ENCODE measurements at regions not wholly inside any gene's neighbourhood (a gene's known extent, or its start where the extent isn't known, plus 50 kb on each side); places are given as distances from the start of the nearest gene placed in this dataset.

DNA sequence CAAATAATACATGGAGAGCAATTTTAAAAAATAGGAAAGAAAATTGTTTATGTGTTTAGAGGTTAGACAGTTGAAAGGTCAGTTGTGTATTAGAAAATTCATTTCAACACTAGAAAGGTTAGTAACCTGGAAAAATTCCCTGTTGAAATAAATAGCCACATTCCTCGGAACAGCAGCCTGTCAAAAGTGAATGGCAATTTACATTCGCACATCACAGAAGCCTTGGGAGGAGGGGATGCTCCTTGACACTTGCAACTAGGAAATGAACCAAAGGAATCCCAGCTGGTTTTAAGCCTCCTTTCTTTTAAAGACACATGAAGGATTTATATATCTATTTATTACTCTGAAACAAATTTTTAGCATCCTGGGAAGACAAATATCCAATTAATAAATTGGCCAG lies 653.5 kb upstream of the LRRTM4 start:
- H3K36me3 Mint-ChIP-seq (ENCODE audit: low read depth): no peaks in the 10 kb centered on the region
- H3K9me3 Mint-ChIP-seq: peaks cover 6% of the 10 kb centered on the region
- H3K27ac Mint-ChIP-seq: no peak overlapping the region
- H3K27me3 Mint-ChIP-seq (ENCODE audit: low read depth): no peaks in the 10 kb centered on the region
- TF ChIP-seq CTCF (IDR thresholded peaks at IDR 0.05; ENCODE audit: unreplicated experiment in 3 of 3): no peak
- H3K4me1 Mint-ChIP-seq: peaks cover 9% of the 10 kb centered on the region
- no peak overlapping the region for H3K4me3 Mint-ChIP-seq

DNA sequence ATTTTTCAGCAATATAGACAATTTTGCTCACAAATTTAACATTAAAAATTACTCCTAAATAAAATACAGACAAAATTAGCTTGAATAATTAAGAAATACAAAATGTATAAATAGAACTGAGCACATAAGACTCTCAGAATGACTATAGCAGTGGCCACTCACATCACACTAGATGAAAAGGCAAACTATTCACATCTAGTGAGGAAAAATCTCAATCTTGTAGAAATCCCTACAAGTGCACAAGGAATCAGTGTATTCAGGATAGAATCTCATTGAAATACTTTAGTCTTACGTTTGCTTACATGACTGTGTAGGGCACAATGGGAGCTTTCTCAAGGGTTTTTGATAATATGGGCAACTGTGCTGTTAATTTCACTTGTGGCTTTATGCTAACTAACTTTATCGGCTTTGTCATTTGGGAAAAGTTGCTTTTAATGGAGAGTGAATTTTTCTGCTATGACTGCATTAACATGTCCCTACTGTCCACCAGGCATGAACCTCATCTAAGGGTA lies 678.9 kb upstream of the LRRTM4 start:
- no peaks in the 10 kb centered on the region for H3K36me3 Mint-ChIP-seq (ENCODE audit: low read depth)
- no peak overlapping the region for H3K27ac Mint-ChIP-seq
- no peaks in the 10 kb centered on the region for H3K9me3 Mint-ChIP-seq
- no peak overlapping the region for H3K4me3 Mint-ChIP-seq
- H3K4me1 Mint-ChIP-seq: no peaks in the 10 kb centered on the region
- H3K27me3 Mint-ChIP-seq (ENCODE audit: low read depth): no peaks in the 10 kb centered on the region
- TF ChIP-seq CTCF (IDR thresholded peaks at IDR 0.05; ENCODE audit: unreplicated experiment in 3 of 3): no peak

GRCh38 chr2:78202366-78202765 lies 680.2 kb upstream of the LRRTM4 start:
- H3K27ac Mint-ChIP-seq: no peak overlapping the region
- H3K27me3 Mint-ChIP-seq (ENCODE audit: low read depth): no peaks in the 10 kb centered on the region
- H3K4me1 Mint-ChIP-seq: no peaks in the 10 kb centered on the region
- H3K9me3 Mint-ChIP-seq: no peaks in the 10 kb centered on the region
- H3K36me3 Mint-ChIP-seq (ENCODE audit: low read depth): no peaks in the 10 kb centered on the region
- TF ChIP-seq CTCF (IDR thresholded peaks at IDR 0.05; ENCODE audit: unreplicated experiment in 3 of 3): no peak
- H3K4me3 Mint-ChIP-seq: no peak overlapping the region

DNA sequence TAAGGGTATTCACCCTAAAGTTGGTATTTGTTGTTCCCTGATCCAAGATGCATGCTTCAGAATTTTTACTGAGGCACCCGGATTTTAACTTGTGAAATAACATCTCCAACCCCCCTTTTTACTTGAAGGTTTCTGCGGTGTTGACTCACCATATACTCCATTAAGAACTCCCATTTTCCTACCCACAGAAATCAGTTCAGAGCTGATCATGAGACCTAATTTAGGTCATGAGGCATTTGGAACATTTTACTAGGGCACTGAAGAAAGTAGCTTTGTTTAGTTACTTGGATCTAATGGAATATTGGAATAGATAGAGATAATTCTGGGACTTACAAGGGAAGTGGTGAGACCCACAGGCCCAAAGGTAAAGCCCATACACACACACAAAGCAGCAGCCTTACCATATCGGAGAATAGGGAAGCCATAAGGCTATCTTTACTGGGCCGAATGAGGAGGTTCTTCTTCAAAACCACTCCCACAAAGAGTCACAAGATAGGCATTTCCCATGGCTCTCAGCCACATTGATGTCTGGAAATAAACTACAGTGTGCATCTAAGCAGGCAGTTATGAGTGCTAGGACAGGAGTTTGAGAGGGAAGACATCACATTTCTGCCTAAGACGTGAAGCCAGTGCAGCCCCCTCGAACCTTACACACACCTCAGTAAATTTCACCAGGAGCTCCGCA lies 681.0 kb upstream of the LRRTM4 start:
- Mint-ChIP-seq H3K27ac (no peak overlapping the region), H3K9me3 (peaks cover 4% of the 10 kb centered on the region), H3K27me3 (ENCODE audit: low read depth) (no peaks in the 10 kb centered on the region), H3K36me3 (ENCODE audit: low read depth) (no peaks in the 10 kb centered on the region), H3K4me3 (no peak overlapping the region), H3K4me1 (no peaks in the 10 kb centered on the region)
- TF ChIP-seq CTCF (IDR thresholded peaks at IDR 0.05; ENCODE audit: unreplicated experiment in 3 of 3): no peak

- Mint-ChIP-seq H3K4me1 (peaks cover 5% of the 10 kb centered on the region), H3K4me3 (no peak overlapping the region), H3K9me3 (no peaks in the 10 kb centered on the region), H3K27me3 (ENCODE audit: low read depth) (no peaks in the 10 kb centered on the region), H3K27ac (no peak overlapping the region), H3K36me3 (ENCODE audit: low read depth) (no peaks in the 10 kb centered on the region)
- no peak for TF ChIP-seq CTCF (IDR thresholded peaks at IDR 0.05; ENCODE audit: unreplicated experiment in 3 of 3)
These were observed 695.9 kb upstream of the LRRTM4 start for GRCh38 chr2:78218066-78218465.

GRCh38 chr2:78237704-78238103 lies 715.5 kb upstream of the LRRTM4 start:
- H3K27me3 Mint-ChIP-seq (ENCODE audit: low read depth): no peaks in the 10 kb centered on the region
- no peak for TF ChIP-seq CTCF (IDR thresholded peaks at IDR 0.05; ENCODE audit: unreplicated experiment in 3 of 3)
- H3K27ac Mint-ChIP-seq: no peak overlapping the region
- no peaks in the 10 kb centered on the region for H3K36me3 Mint-ChIP-seq (ENCODE audit: low read depth)
- H3K4me3 Mint-ChIP-seq: no peak overlapping the region
- no peaks in the 10 kb centered on the region for H3K9me3 Mint-ChIP-seq
- H3K4me1 Mint-ChIP-seq: no peaks in the 10 kb centered on the region

Data from nephron (organoid).